Natural killer cell treated with Interleukin-12 subunit alpha and Interleukin-12 subunit beta and Interleukin-15 and Interleukin-18, amount 100 ng/mL, for 72 hours (primary cell): ENCODE measurements at regions not wholly inside any gene's neighbourhood (a gene's known extent, or its start where the extent isn't known, plus 50 kb on each side); places are given as distances from the start of the nearest gene placed in this dataset.
"Not testable (repeated sequence)": the region's sequence is repeated elsewhere in the genome, so short reads cannot be mapped to it uniquely, and the experiment has no call there.

Experiments used
- ATAC-seq, 2 donors: fragments of 150-1000 bp; cut with Tn5 transposase in 1 of 2; sonication (Bioruptor Pico), chemical (Tn5 transposase) in 1 of 2; 2 replicates each; pipeline ENCODE4 v1.10.0; 2021
- DNase-seq: peaks from one replicate; pipeline ENCODE4 v3.0.0; 2022; ENCODE audit warnings: low spot score
- H3K27ac Mint-ChIP-seq, 2 donors: 1 replicate in 1 of 2; 2 replicates in 1 of 2; pipeline ENCODE4 v1.8.0; 2022; ENCODE audit warnings: mixed read lengths in 2 of 2, mild to moderate bottlenecking in 1 of 2, moderate library complexity in 1 of 2
- H3K27me3 Mint-ChIP-seq, 2 donors: 1 replicate in 1 of 2; 2 replicates in 1 of 2; pipeline ENCODE4 v1.8.0; 2022; ENCODE audit warnings: mixed read lengths in 2 of 2
- H3K36me3 Mint-ChIP-seq: one replicate; pipeline ENCODE4 v1.8.0; 2022; ENCODE audit warnings: mixed read lengths
- H3K4me1 Mint-ChIP-seq, 2 donors: 1 replicate in 1 of 2; 2 replicates in 1 of 2; pipeline ENCODE4 v1.8.0; 2022; ENCODE audit warnings: low read depth in 2 of 2, mixed read lengths in 2 of 2, mild to moderate bottlenecking in 1 of 2
- H3K4me3 Mint-ChIP-seq: one replicate; pipeline ENCODE4 v1.8.0; 2022; ENCODE audit warnings: mixed read lengths
- H3K9me3 Mint-ChIP-seq: 2 replicates; pipeline ENCODE4 v1.8.0; 2022; ENCODE audit warnings: mixed read lengths

- Mint-ChIP-seq H3K4me1 (no peaks in the 10 kb centered on the region), H3K36me3 (no peaks in the 10 kb centered on the region), H3K27ac (no peak overlapping the region), H3K9me3 (peaks cover 4% of the 10 kb centered on the region), H3K4me3 (no peak overlapping the region), H3K27me3 (peaks cover 3 to 6% of the 10 kb centered on the region in 2 donors)
- ATAC-seq (no peak), DNase-seq (no peak)
Observed at GRCh38 chr6:132128424-132128823, 177.3 kb upstream of the CCN2 start.

- no peak overlapping the region for H3K4me3 Mint-ChIP-seq
- H3K27ac Mint-ChIP-seq: no peak overlapping the region
- ATAC-seq (no peak), DNase-seq (no peak)
- peaks cover 0 to under 1% of the 10 kb centered on the region in 2 donors for H3K27me3 Mint-ChIP-seq
- H3K36me3 Mint-ChIP-seq: no peaks in the 10 kb centered on the region
- H3K4me1 Mint-ChIP-seq: no peaks in the 10 kb centered on the region
- peaks cover 4% of the 10 kb centered on the region for H3K9me3 Mint-ChIP-seq
Observed at GRCh38 chr6:132126150-132126549, 175.0 kb upstream of the CCN2 start.

- ATAC-seq: no peak
- DNase-seq: no peak
- no peaks in the 10 kb centered on the region for H3K4me1 Mint-ChIP-seq
- H3K27ac Mint-ChIP-seq: no peak overlapping the region
- H3K27me3 Mint-ChIP-seq: no peaks in the 10 kb centered on the region
- no peaks in the 10 kb centered on the region for H3K36me3 Mint-ChIP-seq
- peaks cover 4% of the 10 kb centered on the region for H3K9me3 Mint-ChIP-seq
- no peak overlapping the region for H3K4me3 Mint-ChIP-seq
Observed at GRCh38 chr6:132122871-132123270, 171.7 kb upstream of the CCN2 start.

GRCh38 chr6:132122176-132122575, 171.0 kb upstream of the CCN2 start:
- H3K4me1 Mint-ChIP-seq: no peaks in the 10 kb centered on the region

GRCh38 chr6:132118144-132118543, 167.0 kb upstream of the CCN2 start:
- H3K27me3 Mint-ChIP-seq: no peaks in the 10 kb centered on the region
- no peaks in the 10 kb centered on the region for H3K36me3 Mint-ChIP-seq
- H3K27ac Mint-ChIP-seq: no peak overlapping the region
- no peak overlapping the region for H3K4me3 Mint-ChIP-seq
- no peak for ATAC-seq
- DNase-seq: no peak
- H3K9me3 Mint-ChIP-seq: peaks cover 6% of the 10 kb centered on the region
- no peaks in the 10 kb centered on the region for H3K4me1 Mint-ChIP-seq

More at GRCh38 chr6:132122176-132122575, 171.0 kb upstream of the CCN2 start:
- ATAC-seq (no peak), DNase-seq (no peak)
- Mint-ChIP-seq H3K9me3 (peaks cover 5% of the 10 kb centered on the region), H3K4me3 (no peak overlapping the region), H3K36me3 (no peaks in the 10 kb centered on the region), H3K27me3 (no peaks in the 10 kb centered on the region), H3K27ac (no peak overlapping the region)

GRCh38 chr6:132115714-132116366, 164.7 kb upstream of the CCN2 start:
- H3K27ac Mint-ChIP-seq: no peak overlapping the region
- no peaks in the 10 kb centered on the region for H3K36me3 Mint-ChIP-seq
- no peak for DNase-seq
- H3K4me3 Mint-ChIP-seq: peak overlapping the region; percentile 11
- peaks cover 11% of the 10 kb centered on the region for H3K9me3 Mint-ChIP-seq
- H3K4me1 Mint-ChIP-seq: no peaks in the 10 kb centered on the region
- no peak for ATAC-seq
- H3K27me3 Mint-ChIP-seq: no peaks in the 10 kb centered on the region

GRCh38 chr6:132114201-132114825, 163.1 kb upstream of the CCN2 start:
- no peak overlapping the region for H3K27ac Mint-ChIP-seq
- H3K4me1 Mint-ChIP-seq: no peaks in the 10 kb centered on the region
- ATAC-seq: no peak
- peaks cover 18% of the 10 kb centered on the region for H3K9me3 Mint-ChIP-seq
- H3K36me3 Mint-ChIP-seq: peaks cover 4% of the 10 kb centered on the region
- H3K4me3 Mint-ChIP-seq: no peak overlapping the region
- DNase-seq: no peak
- H3K27me3 Mint-ChIP-seq: no peaks in the 10 kb centered on the region

GRCh38 chr6:132109752-132110151, 158.6 kb upstream of the CCN2 start:
- H3K4me3 Mint-ChIP-seq, H3K4me1 Mint-ChIP-seq, H3K27ac Mint-ChIP-seq, ATAC-seq, H3K27me3 Mint-ChIP-seq, DNase-seq: not testable (repeated sequence)
- peaks cover 14% of the 10 kb centered on the region for H3K36me3 Mint-ChIP-seq
- H3K9me3 Mint-ChIP-seq: peaks cover 19% of the 10 kb centered on the region

- no peaks in the 10 kb centered on the region for H3K4me1 Mint-ChIP-seq
- DNase-seq: no peak
- ATAC-seq: no peak
- peaks cover 21% of the 10 kb centered on the region for H3K9me3 Mint-ChIP-seq
- no peak overlapping the region for H3K27ac Mint-ChIP-seq
- H3K4me3 Mint-ChIP-seq: no peak overlapping the region
- H3K36me3 Mint-ChIP-seq: peaks cover 14% of the 10 kb centered on the region
- H3K27me3 Mint-ChIP-seq: no peaks in the 10 kb centered on the region
Observed at GRCh38 chr6:132107896-132108295, 156.7 kb upstream of the CCN2 start.

GRCh38 chr6:132101535-132101934, 150.4 kb upstream of the CCN2 start:
- ATAC-seq (no peak), DNase-seq (no peak)
- no peak overlapping the region for H3K27ac Mint-ChIP-seq
- peaks cover 7% of the 10 kb centered on the region for H3K9me3 Mint-ChIP-seq
- H3K36me3 Mint-ChIP-seq: no peaks in the 10 kb centered on the region
- no peak overlapping the region for H3K4me3 Mint-ChIP-seq
- no peaks in the 10 kb centered on the region for H3K27me3 Mint-ChIP-seq
- no peaks in the 10 kb centered on the region for H3K4me1 Mint-ChIP-seq

- no peaks in the 10 kb centered on the region for H3K27me3 Mint-ChIP-seq
- ATAC-seq: no peak
Observed at GRCh38 chr6:132100388-132100990, 149.3 kb upstream of the CCN2 start.

GRCh38 chr6:132096996-132097395, 145.8 kb upstream of the CCN2 start:
- DNase-seq: no peak

More at GRCh38 chr6:132100388-132100990, 149.3 kb upstream of the CCN2 start:
- DNase-seq: no peak
- H3K9me3 Mint-ChIP-seq: peaks cover 7% of the 10 kb centered on the region
- H3K4me1 Mint-ChIP-seq: no peaks in the 10 kb centered on the region
- H3K27ac Mint-ChIP-seq: no peak overlapping the region
- H3K36me3 Mint-ChIP-seq: no peaks in the 10 kb centered on the region
- H3K4me3 Mint-ChIP-seq: no peak overlapping the region

GRCh38 chr6:132096245-132096644, 145.1 kb upstream of the CCN2 start:
- H3K9me3 Mint-ChIP-seq: peaks cover 3% of the 10 kb centered on the region
- no peaks in the 10 kb centered on the region for H3K27me3 Mint-ChIP-seq
- ATAC-seq (no peak), DNase-seq (no peak)
- H3K36me3 Mint-ChIP-seq: no peaks in the 10 kb centered on the region
- no peak overlapping the region for H3K27ac Mint-ChIP-seq
- no peaks in the 10 kb centered on the region for H3K4me1 Mint-ChIP-seq
- H3K4me3 Mint-ChIP-seq: no peak overlapping the region

More at GRCh38 chr6:132096996-132097395, 145.8 kb upstream of the CCN2 start:
- Mint-ChIP-seq H3K36me3 (no peaks in the 10 kb centered on the region), H3K4me1 (no peaks in the 10 kb centered on the region), H3K27ac (no peak overlapping the region), H3K4me3 (no peak overlapping the region), H3K9me3 (peaks cover 3% of the 10 kb centered on the region), H3K27me3 (no peaks in the 10 kb centered on the region)
- ATAC-seq: no peak

- Mint-ChIP-seq H3K27me3 (no peaks in the 10 kb centered on the region), H3K36me3 (no peaks in the 10 kb centered on the region), H3K4me3 (no peak overlapping the region), H3K9me3 (peaks cover 6% of the 10 kb centered on the region), H3K27ac (no peak overlapping the region), H3K4me1 (no peaks in the 10 kb centered on the region)
- ATAC-seq (no peak), DNase-seq (no peak)
Observed at GRCh38 chr6:132089173-132089572, 138.0 kb upstream of the CCN2 start.
